Kidney epithelial cell (primary cell): ENCODE measurements at regions not wholly inside any gene's neighbourhood (a gene's known extent, or its start where the extent isn't known, plus 50 kb on each side); places are given as distances from the start of the nearest gene placed in this dataset.

Source experiments
- DNase-seq: peaks from one replicate; pipeline ENCODE4 v3.0.0-alpha.2; 2010; ENCODE audit warnings: low read depth
- H3K27me3 ChIP-seq: 2 replicates; pipeline ENCODE4 v1.6.0; 2011; ENCODE audit warnings: low read length; ENCODE audit not compliant: control insufficient read depth, insufficient read depth
- H3K36me3 ChIP-seq: 2 replicates; pipeline ENCODE4 v1.5.1; 2011; ENCODE audit warnings: low read length; ENCODE audit not compliant: control insufficient read depth, insufficient read depth
- H3K4me3 ChIP-seq: 2 replicates; pipeline ENCODE4 v1.5.1; 2011; ENCODE audit warnings: low read depth, mild to moderate bottlenecking, control low read depth, low read length
- CTCF ChIP-seq: IDR thresholded peaks from 2 replicates; pipeline ENCODE4 v1.5.1; 2011; ENCODE audit warnings: mild to moderate bottlenecking, moderate library complexity, low read length, control low read depth, inconsistent platforms; ENCODE audit not compliant: insufficient read depth, poor library complexity, severe bottlenecking

GRCh38 chr3:177948716-177949425 lies 587.4 kb upstream of the KCNMB2 start:
- TF ChIP-seq CTCF, result no peak
- H3K36me3 ChIP-seq, result no peaks in the 10 kb centered on the region
- no peaks in the 10 kb centered on the region for H3K27me3 ChIP-seq
- no peak for DNase-seq
- no peak overlapping the region for H3K4me3 ChIP-seq

GRCh38 chr3:177959188-177959587 lies 577.0 kb upstream of the KCNMB2 start:
- H3K36me3 ChIP-seq, result no peaks in the 10 kb centered on the region
- TF ChIP-seq CTCF, result no peak
- DNase-seq, result no peak
- H3K4me3 ChIP-seq, result no peak overlapping the region
- H3K27me3 ChIP-seq, result no peaks in the 10 kb centered on the region

- no peak for DNase-seq
- Histone ChIP-seq H3K27me3 (no peaks in the 10 kb centered on the region), H3K4me3 (no peak overlapping the region), H3K36me3 (no peaks in the 10 kb centered on the region)
- no peak for TF ChIP-seq CTCF
Measured at GRCh38 chr3:177960014-177960413, 576.2 kb upstream of the KCNMB2 start.

- Histone ChIP-seq H3K27me3 (no peaks in the 10 kb centered on the region), H3K4me3 (no peak overlapping the region), H3K36me3 (no peaks in the 10 kb centered on the region)
- no peak for DNase-seq
- TF ChIP-seq CTCF, result no peak
Measured at GRCh38 chr3:177960722-177961121, 575.5 kb upstream of the KCNMB2 start.

- Histone ChIP-seq H3K4me3 (no peak overlapping the region), H3K27me3 (no peaks in the 10 kb centered on the region), H3K36me3 (no peaks in the 10 kb centered on the region)
- no peak for TF ChIP-seq CTCF
- DNase-seq, result no peak
Measured at GRCh38 chr3:177961784-177962183, 574.5 kb upstream of the KCNMB2 start.

- Histone ChIP-seq H3K4me3 (no peak overlapping the region), H3K36me3 (no peaks in the 10 kb centered on the region), H3K27me3 (no peaks in the 10 kb centered on the region)
- DNase-seq, result no peak
- TF ChIP-seq CTCF, result no peak
Measured at GRCh38 chr3:177966493-177966892, 569.7 kb upstream of the KCNMB2 start.
